Prostate gland (tissue), 2 donors: ENCODE measurements at regions not wholly inside any gene's neighbourhood (a gene's known extent, or its start where the extent isn't known, plus 50 kb on each side); places are given as distances from the start of the nearest gene placed in this dataset.

Experiments used
- DNase-seq: peaks from one replicate; pipeline ENCODE4 v3.0.0-alpha.2; 2019; ENCODE audit warnings: low spot score
- H3K27ac ChIP-seq, 2 donors: fragments of 200-600 bp; sonication (generic); 2 replicates each; pipeline ENCODE4 v1.5.1; 2017 to 2019
- H3K27me3 ChIP-seq: fragments of 200-600 bp; sonication (generic); replicated peaks from 2 replicates; pipeline ENCODE4 v1.5.1; 2019; ENCODE audit not compliant: insufficient read depth
- H3K36me3 ChIP-seq, 2 donors: fragments of 200-600 bp; sonication (generic); 1 replicate in 1 of 2; 2 replicates in 1 of 2; pipeline versions ENCODE4 v1.5.1 to v1.8.1; 2017 to 2019
- H3K4me1 ChIP-seq: fragments of 200-600 bp; sonication (generic); replicated peaks from 2 replicates; pipeline ENCODE4 v1.5.1; 2019
- H3K4me3 ChIP-seq, 2 donors: fragments of 200-600 bp; sonication (generic); 2 replicates each; pipeline ENCODE4 v1.5.1; 2017 to 2019
- H3K9me3 ChIP-seq: fragments of 200-600 bp; sonication (generic); 2 replicates; pipeline ENCODE4 v1.5.1; 2017
- POLR2A ChIP-seq: fragments of 450-650 bp; IDR thresholded peaks from one replicate; pipeline ENCODE4 v1.6.1; 2016; ENCODE audit warnings: antibody characterized with exemption, mild to moderate bottlenecking
- POLR2AphosphoS5 ChIP-seq: sonication (generic); formaldehyde crosslinking; IDR thresholded peaks from one replicate; pipeline ENCODE4 v1.6.1; 2017; ENCODE audit warnings: antibody characterized with exemption
- WGBS: methylation state at CpG from one replicate; pipeline ENCODE4 v1.1.5; 2018; 5-methylcytosine and 5-hydroxymethylcytosine counted together
- intact Hi-C: fragments of 100-400 bp; cut with DNase I; formaldehyde crosslinking; loops from one replicate; pipeline ENCODE4 v1.14.2; 2022
- TF ChIP-seq, protein P1 (sequence below), 4 experiments: fragments of 200-600 bp in 2 of 4; fragments of 450-650 bp in 2 of 4; sonication (generic) in 2 of 4; IDR thresholded peaks; 1 replicate in 3 of 4; 2 replicates in 1 of 4; pipeline ENCODE4 v1.5.1; 2016 to 2019; ENCODE audit warnings: antibody characterized with exemption in 4 of 4, mild to moderate bottlenecking in 2 of 4, moderate library complexity in 2 of 4

DNA sequence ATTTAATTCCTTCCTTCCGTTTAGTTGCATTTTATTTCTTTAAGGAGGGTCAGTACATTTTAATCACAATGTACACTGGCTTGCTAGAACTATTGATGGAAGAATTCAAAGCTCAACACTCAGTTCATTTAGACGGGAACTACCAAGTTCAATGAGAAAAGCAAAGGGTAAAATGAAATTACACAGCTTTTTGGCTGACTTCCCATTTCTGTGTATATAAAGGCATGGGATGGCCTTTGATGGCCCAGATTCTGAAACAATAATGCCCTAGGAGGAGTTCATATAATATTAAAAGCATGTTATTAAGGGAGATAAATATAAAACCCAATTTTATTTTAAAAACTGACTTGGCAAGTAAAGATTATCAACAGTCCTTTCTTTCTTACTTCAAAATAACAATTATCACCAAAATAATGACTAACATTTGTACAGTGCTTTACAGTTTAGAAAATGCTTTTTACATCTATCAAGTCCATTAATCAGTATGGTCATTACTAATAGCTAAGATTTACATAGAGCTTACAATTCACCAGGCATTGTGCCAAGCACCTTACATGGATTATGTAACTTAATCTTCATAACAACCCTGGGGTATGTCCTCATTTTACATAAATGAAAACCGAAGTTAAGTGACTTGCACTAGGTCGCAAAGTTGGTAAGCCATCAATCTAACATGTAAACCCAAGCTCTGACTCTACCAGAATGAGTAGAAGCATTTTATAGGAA, 402.4 kb downstream of the OMA1 start:
- DNase-seq: no peak

GRCh38 chr1:58136387-58136786, 410.1 kb downstream of the OMA1 start:
- Histone ChIP-seq H3K4me3 (no peak overlapping the region), H3K36me3 (no peaks in the 10 kb centered on the region), H3K9me3 (no peaks in the 10 kb centered on the region), H3K27ac (no peak overlapping the region), H3K27me3 (no peaks in the 10 kb centered on the region), H3K4me1 (no peaks in the 10 kb centered on the region)
- intact Hi-C loops: no loop called here
- WGBS: 21% methylated on average over 2 of the region's 2 CpGs
- TF ChIP-seq POLR2A: no peak
- no peak for TF ChIP-seq POLR2AphosphoS5
- TF ChIP-seq, protein P1, sequence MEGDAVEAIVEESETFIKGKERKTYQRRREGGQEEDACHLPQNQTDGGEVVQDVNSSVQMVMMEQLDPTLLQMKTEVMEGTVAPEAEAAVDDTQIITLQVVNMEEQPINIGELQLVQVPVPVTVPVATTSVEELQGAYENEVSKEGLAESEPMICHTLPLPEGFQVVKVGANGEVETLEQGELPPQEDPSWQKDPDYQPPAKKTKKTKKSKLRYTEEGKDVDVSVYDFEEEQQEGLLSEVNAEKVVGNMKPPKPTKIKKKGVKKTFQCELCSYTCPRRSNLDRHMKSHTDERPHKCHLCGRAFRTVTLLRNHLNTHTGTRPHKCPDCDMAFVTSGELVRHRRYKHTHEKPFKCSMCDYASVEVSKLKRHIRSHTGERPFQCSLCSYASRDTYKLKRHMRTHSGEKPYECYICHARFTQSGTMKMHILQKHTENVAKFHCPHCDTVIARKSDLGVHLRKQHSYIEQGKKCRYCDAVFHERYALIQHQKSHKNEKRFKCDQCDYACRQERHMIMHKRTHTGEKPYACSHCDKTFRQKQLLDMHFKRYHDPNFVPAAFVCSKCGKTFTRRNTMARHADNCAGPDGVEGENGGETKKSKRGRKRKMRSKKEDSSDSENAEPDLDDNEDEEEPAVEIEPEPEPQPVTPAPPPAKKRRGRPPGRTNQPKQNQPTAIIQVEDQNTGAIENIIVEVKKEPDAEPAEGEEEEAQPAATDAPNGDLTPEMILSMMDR (IDR thresholded peaks at IDR 0.05): no peak
- DNase-seq: no peak

More for the DNA sequence above, 402.4 kb downstream of the OMA1 start:
- Histone ChIP-seq H3K27me3 (no peaks in the 10 kb centered on the region), H3K4me3 (no peak overlapping the region), H3K36me3 (no peaks in the 10 kb centered on the region), H3K4me1 (no peaks in the 10 kb centered on the region), H3K9me3 (no peaks in the 10 kb centered on the region), H3K27ac (no peak overlapping the region)
- intact Hi-C loops: no loop called here
- TF ChIP-seq, protein P1 (IDR thresholded peaks at IDR 0.05): no peak
- no peak for TF ChIP-seq POLR2A
- no peak for TF ChIP-seq POLR2AphosphoS5
- WGBS: 55% methylated on average over 4 of the region's 4 CpGs

- Histone ChIP-seq H3K4me1 (no peaks in the 10 kb centered on the region), H3K36me3 (no peaks in the 10 kb centered on the region), H3K9me3 (no peaks in the 10 kb centered on the region), H3K27ac (no peak overlapping the region), H3K27me3 (no peaks in the 10 kb centered on the region), H3K4me3 (no peak overlapping the region)
- no peak for TF ChIP-seq POLR2A
- TF ChIP-seq, protein P1 (IDR thresholded peaks at IDR 0.05): no peak
- TF ChIP-seq POLR2AphosphoS5: no peak
- WGBS: 61% methylated on average over 3 of the region's 3 CpGs
- DNase-seq: no peak
- intact Hi-C loops: no loop called here
Observed at GRCh38 chr1:58135821-58136321, 410.7 kb downstream of the OMA1 start.

GRCh38 chr1:58133562-58133961, 413.0 kb downstream of the OMA1 start:
- no peaks in the 10 kb centered on the region for H3K9me3 ChIP-seq
- H3K27ac ChIP-seq: no peak overlapping the region
- DNase-seq: no peak
- TF ChIP-seq POLR2AphosphoS5: no peak
- no peak for TF ChIP-seq POLR2A
- TF ChIP-seq, protein P1 (IDR thresholded peaks at IDR 0.05): no peak
- H3K4me3 ChIP-seq: no peak overlapping the region
- intact Hi-C loops: no loop called here
- H3K36me3 ChIP-seq: no peaks in the 10 kb centered on the region
- H3K4me1 ChIP-seq: no peaks in the 10 kb centered on the region
- H3K27me3 ChIP-seq: no peaks in the 10 kb centered on the region

GRCh38 chr1:58123051-58123450, 423.5 kb downstream of the OMA1 start:
- Histone ChIP-seq H3K27me3 (no peaks in the 10 kb centered on the region), H3K27ac (no peak overlapping the region), H3K4me3 (no peak overlapping the region), H3K36me3 (no peaks in the 10 kb centered on the region), H3K4me1 (no peaks in the 10 kb centered on the region), H3K9me3 (no peaks in the 10 kb centered on the region)
- 75% methylated on average over 2 of the region's 2 CpGs for WGBS
- no peak for DNase-seq
- no peak for TF ChIP-seq POLR2A
- TF ChIP-seq, protein P1 (IDR thresholded peaks at IDR 0.05): no peak
- no peak for TF ChIP-seq POLR2AphosphoS5
- intact Hi-C loops: no loop called here
